ENCODE measurements at regions not wholly inside any gene's neighbourhood (a gene's known extent, or its start where the extent isn't known, plus 50 kb on each side); places are given as distances from the start of the nearest gene placed in this dataset.
"Not testable (repeated sequence)": the region's sequence is repeated elsewhere in the genome, so short reads cannot be mapped to it uniquely, and the experiment has no call there.

GRCh38 chr1:29807689-29808088 is 571.4 kb downstream of the PTPRU start:
- DNase-seq (ENCODE audit: low read depth in 2 of 2) = no peak

- DNase-seq (ENCODE audit: low read depth in 2 of 2) = no peak
Observed at GRCh38 chr1:29806646-29807319, 570.5 kb downstream of the PTPRU start.

GRCh38 chr1:29805896-29806160 is 569.5 kb downstream of the PTPRU start:
- no peak for DNase-seq (ENCODE audit: low read depth in 2 of 2)

GRCh38 chr1:29805122-29805895 is 569.0 kb downstream of the PTPRU start:
- no peak for DNase-seq (ENCODE audit: low read depth in 2 of 2)

- no peak for DNase-seq (ENCODE audit: low read depth in 2 of 2)
Observed at GRCh38 chr1:29804181-29804899, 568.0 kb downstream of the PTPRU start.

GRCh38 chr1:29803486-29803885 is 567.2 kb downstream of the PTPRU start:
- DNase-seq (ENCODE audit: low read depth in 2 of 2) = no peak

GRCh38 chr1:29802181-29803068 is 566.1 kb downstream of the PTPRU start:
- peak in 1 of 2 donors; percentile 11 for DNase-seq (ENCODE audit: low read depth in 2 of 2)

GRCh38 chr1:29801561-29801973 is 565.2 kb downstream of the PTPRU start:
- no peak for DNase-seq (ENCODE audit: low read depth in 2 of 2)

GRCh38 chr1:29801003-29801402 is 564.7 kb downstream of the PTPRU start:
- no peak for DNase-seq (ENCODE audit: low read depth in 2 of 2)

- DNase-seq (ENCODE audit: low read depth in 2 of 2) = no peak
Observed at GRCh38 chr1:29800522-29800956, 564.2 kb downstream of the PTPRU start.

GRCh38 chr1:29800120-29800519 is 563.8 kb downstream of the PTPRU start:
- DNase-seq (ENCODE audit: low read depth in 2 of 2) = no peak

- DNase-seq (ENCODE audit: low read depth in 2 of 2) = no peak
Observed at GRCh38 chr1:29798699-29799566, 562.6 kb downstream of the PTPRU start.

- DNase-seq (ENCODE audit: low read depth in 2 of 2) = not testable (repeated sequence)
Observed at GRCh38 chr1:29797125-29797524, 560.8 kb downstream of the PTPRU start.

- not testable (repeated sequence) for DNase-seq (ENCODE audit: low read depth in 2 of 2)
Observed at GRCh38 chr1:29795965-29796364, 559.6 kb downstream of the PTPRU start.

- no peak for DNase-seq (ENCODE audit: low read depth in 2 of 2)
Observed at GRCh38 chr1:29793653-29794348, 557.5 kb downstream of the PTPRU start.

GRCh38 chr1:29793101-29793546 is 556.8 kb downstream of the PTPRU start:
- peak; percentile 78 to 85 for DNase-seq (ENCODE audit: low read depth in 2 of 2)

- DNase-seq (ENCODE audit: low read depth in 2 of 2) = no peak
Observed at GRCh38 chr1:29789910-29790247, 553.6 kb downstream of the PTPRU start.

GRCh38 chr1:29789221-29789909 is 553.0 kb downstream of the PTPRU start:
- no peak for DNase-seq (ENCODE audit: low read depth in 2 of 2)

Measured in lung microvascular endothelial cell (primary cell).